Stimulated activated CD4-positive, alpha-beta T cell treated with anti-CD3 and anti-CD28 coated beads, Interleukin-4, amount 100 ng/mL, for 24 hours (primary cell): ENCODE measurements at regions not wholly inside any gene's neighbourhood (a gene's known extent, or its start where the extent isn't known, plus 50 kb on each side); places are given as distances from the start of the nearest gene placed in this dataset.
"Not testable (repeated sequence)": the region's sequence is repeated elsewhere in the genome, so short reads cannot be mapped to it uniquely, and the experiment has no call there.

Source experiments
- DNase-seq: peaks from one replicate; pipeline ENCODE4 v3.0.0-alpha.2; 2020

GRCh38 chr1:83369853-83370252 is 629.1 kb downstream of the TTLL7 start:
- DNase-seq = not testable (repeated sequence)

- DNase-seq = not testable (repeated sequence)
Observed at GRCh38 chr1:83365320-83365719, 633.6 kb downstream of the TTLL7 start.

GRCh38 chr1:83345375-83345774 is 653.6 kb downstream of the TTLL7 start:
- DNase-seq = not testable (repeated sequence)

- DNase-seq = not testable (repeated sequence)
Observed at GRCh38 chr1:83343767-83344166, 655.2 kb downstream of the TTLL7 start.

- DNase-seq = not testable (repeated sequence)
Observed at GRCh38 chr1:83342995-83343394, 655.9 kb downstream of the TTLL7 start.

GRCh38 chr1:83332308-83332707 is 666.6 kb downstream of the TTLL7 start:
- not testable (repeated sequence) for DNase-seq

- DNase-seq = no peak
Observed at GRCh38 chr1:83318366-83318765, 680.6 kb downstream of the TTLL7 start.

- not testable (repeated sequence) for DNase-seq
Observed at GRCh38 chr1:83315446-83315845, 683.5 kb downstream of the TTLL7 start.

GRCh38 chr1:83310161-83310560 is 688.8 kb downstream of the TTLL7 start:
- not testable (repeated sequence) for DNase-seq

- not testable (repeated sequence) for DNase-seq
Observed at GRCh38 chr1:83309035-83309434, 689.9 kb downstream of the TTLL7 start.

GRCh38 chr1:83306811-83307210 is 692.1 kb downstream of the TTLL7 start:
- DNase-seq = not testable (repeated sequence)

GRCh38 chr1:83295594-83295993 is 703.3 kb downstream of the TTLL7 start:
- not testable (repeated sequence) for DNase-seq

GRCh38 chr1:83287391-83287790 is 711.5 kb downstream of the TTLL7 start:
- DNase-seq = not testable (repeated sequence)

GRCh38 chr1:83274656-83275055 is 724.3 kb downstream of the TTLL7 start:
- not testable (repeated sequence) for DNase-seq

- DNase-seq = not testable (repeated sequence)
Observed at GRCh38 chr1:83272484-83272883, 726.4 kb downstream of the TTLL7 start.

- DNase-seq = not testable (repeated sequence)
Observed at GRCh38 chr1:83271834-83272233, 727.1 kb downstream of the TTLL7 start.

GRCh38 chr1:83270801-83271200 is 728.1 kb downstream of the TTLL7 start:
- DNase-seq = not testable (repeated sequence)

GRCh38 chr1:83263808-83264207 is 735.1 kb downstream of the TTLL7 start:
- DNase-seq = not testable (repeated sequence)

- DNase-seq = not testable (repeated sequence)
Observed at GRCh38 chr1:83251687-83252086, 747.2 kb downstream of the TTLL7 start.

GRCh38 chr1:83246780-83247179 is 752.2 kb downstream of the TTLL7 start:
- DNase-seq = not testable (repeated sequence)

GRCh38 chr1:83244832-83245231 is 754.1 kb downstream of the TTLL7 start:
- DNase-seq = not testable (repeated sequence)

GRCh38 chr1:83239568-83239967 is 759.4 kb downstream of the TTLL7 start:
- DNase-seq = not testable (repeated sequence)

- DNase-seq = not testable (repeated sequence)
Observed at GRCh38 chr1:83238654-83239053, 760.3 kb downstream of the TTLL7 start.

- DNase-seq = not testable (repeated sequence)
Observed at GRCh38 chr1:83219788-83220187, 779.1 kb downstream of the TTLL7 start.

GRCh38 chr1:83218036-83218716 is 780.8 kb downstream of the TTLL7 start:
- DNase-seq = not testable (repeated sequence)
